GM21515 (cell line): ENCODE measurements at regions not wholly inside any gene's neighbourhood (a gene's known extent, or its start where the extent isn't known, plus 50 kb on each side); places are given as distances from the start of the nearest gene placed in this dataset.

Source experiments
- ATAC-seq: cut with Tn5 transposase; IDR thresholded peaks from one replicate; pipeline ENCODE4 v1.9.1; 2021; ENCODE audit not compliant: unreplicated experiment

DNA sequence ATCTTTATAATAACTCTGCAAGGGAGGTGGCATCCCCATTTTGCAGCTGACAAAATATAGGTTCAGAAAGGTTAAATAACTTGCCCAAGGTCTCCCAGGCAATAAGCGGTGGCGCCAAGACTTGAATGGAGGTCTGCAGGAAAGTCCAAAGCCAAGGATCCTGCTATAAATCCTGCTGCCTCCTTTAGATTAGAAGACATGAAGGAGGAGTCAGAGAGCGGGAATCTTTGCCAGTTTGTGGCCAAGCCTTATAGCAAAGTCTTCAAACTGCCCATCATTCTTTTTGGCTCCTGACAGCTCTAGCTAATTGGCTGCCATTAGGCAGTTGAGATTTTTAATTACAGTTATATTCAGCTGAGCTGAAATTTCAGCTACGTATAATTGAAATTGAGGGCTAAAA is 114.3 kb downstream of the C1D start:
- no peak for ATAC-seq

DNA sequence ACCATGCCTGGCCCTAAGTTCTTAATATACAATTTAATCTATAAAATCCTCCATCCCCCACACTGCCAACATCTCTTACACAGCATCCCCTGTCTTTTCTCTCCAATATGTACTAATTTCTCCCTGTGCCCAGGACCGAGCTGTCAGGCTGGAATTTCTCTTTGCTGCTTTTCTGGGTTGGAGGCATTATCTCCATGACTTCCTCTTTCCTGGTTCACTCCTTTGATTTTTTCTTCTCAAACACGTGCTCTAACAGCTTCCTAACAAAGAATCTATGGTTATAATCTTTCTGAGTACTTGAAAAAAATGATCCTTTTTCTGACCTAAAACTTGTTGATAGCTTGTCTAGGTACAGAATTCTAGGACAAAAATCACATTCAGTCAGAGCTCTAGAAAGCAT is 112.8 kb downstream of the C1D start:
- no peak for ATAC-seq

DNA sequence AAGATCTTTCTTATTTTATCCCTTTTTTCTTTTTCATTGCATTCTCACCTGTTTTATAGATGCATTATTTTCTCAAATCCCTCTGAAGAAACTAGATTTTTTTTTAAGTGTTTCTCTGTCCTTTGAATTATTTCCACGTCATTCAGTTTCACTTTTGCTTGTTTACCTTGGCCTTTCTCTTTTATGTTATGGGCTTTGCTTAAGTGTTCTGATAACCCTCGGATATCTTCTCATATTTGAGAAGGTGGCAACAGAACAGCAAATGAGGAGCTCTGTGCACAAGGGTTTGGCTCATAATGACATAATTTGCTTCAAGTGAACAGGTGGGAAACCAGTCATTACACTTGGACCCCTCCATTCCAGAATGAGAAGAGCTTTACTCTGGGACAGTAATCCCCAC is 111.9 kb downstream of the C1D start:
- no peak for ATAC-seq

DNA sequence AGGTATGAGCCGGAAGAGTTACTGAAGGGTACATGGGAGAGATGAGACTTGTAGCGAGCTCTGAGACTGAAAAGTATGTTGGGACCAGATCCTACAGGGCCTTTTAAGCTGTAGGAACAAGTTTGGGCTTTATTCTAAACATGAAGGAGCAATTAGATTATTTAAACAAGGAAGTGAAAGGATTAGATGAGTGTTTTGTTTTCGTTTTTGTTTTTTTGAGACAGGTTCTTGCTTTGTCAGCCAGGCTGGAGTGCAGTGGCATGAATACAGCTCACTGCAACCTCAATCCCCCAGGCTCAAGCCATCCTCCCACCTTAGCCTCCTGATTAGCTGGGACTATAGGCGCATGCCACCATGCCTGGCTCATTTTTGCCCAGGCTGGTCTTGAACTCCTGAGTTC is 110.7 kb downstream of the C1D start:
- ATAC-seq: peak; percentile 78

DNA sequence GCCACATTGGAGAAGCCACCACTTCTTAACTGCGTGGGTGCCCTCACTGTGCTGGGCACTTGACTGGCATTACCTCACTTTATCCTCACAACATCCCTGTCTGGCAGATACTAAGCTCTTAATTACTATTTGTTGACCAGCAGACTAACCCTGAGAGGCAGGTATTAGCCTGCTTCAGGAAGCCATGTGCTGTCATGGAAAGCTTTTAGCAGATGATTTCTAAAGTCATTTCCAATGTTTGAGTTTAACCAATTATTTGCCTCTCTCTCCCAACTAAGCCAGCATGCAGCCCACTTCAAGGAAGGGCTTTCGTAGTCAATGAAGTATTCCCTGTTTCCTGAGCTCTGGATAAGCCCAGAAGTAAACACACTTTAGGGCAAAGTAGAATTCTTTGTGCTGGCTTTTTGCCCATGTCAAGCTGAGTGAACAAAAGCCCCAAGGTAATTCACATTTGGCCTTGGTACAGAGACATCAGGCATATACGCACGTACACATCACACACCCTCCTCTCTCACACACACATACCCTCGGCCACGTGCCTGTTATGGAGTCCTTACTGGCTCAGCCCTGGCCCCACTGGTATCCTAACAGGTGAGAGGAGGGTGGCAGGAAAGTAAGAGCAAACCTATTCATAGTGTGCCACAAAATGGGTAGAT is 108.6 kb downstream of the C1D start:
- no peak for ATAC-seq

DNA sequence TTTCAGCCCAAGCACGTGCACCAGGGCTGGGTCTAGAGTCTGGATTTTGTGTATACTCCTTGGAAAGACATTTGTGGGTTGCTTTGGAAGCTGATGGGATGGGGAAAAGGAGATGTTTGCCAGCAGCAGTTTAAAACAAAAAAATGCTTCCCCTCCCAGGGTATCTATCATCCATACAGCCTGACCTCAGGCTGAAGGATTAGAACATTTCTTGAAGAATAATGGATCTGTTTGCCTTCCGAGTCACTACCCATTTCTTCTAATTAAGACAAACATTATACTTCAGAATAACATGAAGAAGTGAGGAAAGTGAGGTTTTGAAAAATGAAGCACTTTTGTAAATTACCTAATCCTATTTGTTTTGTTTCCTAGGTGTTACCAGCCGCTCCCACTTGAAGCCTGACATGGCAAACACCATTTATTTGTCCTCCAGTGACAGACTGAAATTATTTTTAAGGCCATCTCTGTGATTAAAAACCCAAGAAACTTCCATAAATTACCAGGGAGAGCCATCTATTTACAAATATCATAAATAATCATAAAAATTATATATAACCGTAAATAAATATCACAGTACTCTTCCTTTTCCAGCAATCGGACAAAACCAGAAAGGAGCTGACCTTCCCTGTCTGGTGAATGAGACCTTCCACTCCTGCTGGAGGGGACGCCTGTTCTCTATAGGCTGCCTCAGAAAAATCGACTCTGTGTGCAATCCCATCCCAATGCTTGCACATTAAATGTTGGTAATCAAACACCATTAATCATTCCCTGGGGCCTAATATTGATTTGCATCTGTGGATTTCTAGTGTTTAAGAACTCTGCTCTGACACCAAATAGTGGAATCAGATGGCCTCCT is 106.8 kb downstream of the C1D start:
- ATAC-seq: no peak

DNA sequence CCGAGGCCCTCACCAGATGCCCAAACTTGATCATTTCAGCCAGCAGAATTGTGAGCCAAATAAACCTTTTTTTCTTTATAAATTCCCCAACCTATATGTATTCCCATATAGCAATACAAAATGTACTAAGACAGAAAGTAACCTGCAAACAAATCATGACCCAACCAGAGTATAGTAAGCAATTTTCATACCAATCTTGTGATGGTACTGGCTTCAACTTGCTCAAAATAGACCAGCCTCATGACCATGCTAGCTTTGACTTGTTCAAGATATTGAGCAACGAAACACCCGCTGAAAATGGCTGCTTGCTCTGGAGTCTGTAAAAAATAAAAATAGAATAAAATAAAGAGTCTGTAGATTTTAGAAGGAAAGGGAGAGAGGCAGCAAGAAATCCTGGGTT is 97.6 kb downstream of the C1D start:
- ATAC-seq: no peak

DNA sequence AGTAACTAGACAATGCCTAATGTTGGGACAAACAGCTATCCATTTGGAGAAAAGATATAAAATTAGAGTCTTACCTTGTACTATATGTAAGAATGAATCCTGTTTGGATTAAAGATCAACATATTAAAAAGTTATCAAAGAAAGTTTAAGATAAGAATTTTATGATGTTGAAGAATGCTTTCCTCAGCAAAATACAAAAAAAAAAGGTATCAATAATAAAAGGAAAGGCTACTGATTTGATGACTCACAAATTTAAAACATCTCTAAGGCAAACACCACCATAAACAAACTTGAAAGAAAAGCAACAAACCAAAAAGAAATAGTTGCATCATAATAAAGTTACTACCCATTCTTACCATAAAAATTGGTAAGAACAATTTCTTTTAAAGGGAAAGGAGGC is 92.7 kb downstream of the C1D start:
- ATAC-seq: no peak

DNA sequence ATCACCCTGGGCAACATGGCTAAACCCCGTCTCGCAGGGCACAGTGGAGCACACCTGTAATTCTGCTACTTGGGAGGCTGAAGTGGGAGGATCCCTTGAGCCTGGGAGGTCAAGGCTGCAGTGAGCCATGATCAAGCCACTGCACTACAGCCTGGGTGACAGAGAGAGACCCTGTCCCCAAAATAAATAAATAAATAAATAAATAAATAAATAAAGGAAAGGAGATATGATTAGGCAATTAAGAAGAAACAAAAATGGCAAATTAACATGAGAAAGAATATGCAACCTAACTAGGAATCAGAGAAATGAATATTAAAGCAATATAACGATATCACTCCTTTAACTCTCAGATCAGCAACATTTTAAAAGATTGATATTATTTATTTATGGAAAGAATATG is 92.3 kb downstream of the C1D start:
- ATAC-seq: no peak

DNA sequence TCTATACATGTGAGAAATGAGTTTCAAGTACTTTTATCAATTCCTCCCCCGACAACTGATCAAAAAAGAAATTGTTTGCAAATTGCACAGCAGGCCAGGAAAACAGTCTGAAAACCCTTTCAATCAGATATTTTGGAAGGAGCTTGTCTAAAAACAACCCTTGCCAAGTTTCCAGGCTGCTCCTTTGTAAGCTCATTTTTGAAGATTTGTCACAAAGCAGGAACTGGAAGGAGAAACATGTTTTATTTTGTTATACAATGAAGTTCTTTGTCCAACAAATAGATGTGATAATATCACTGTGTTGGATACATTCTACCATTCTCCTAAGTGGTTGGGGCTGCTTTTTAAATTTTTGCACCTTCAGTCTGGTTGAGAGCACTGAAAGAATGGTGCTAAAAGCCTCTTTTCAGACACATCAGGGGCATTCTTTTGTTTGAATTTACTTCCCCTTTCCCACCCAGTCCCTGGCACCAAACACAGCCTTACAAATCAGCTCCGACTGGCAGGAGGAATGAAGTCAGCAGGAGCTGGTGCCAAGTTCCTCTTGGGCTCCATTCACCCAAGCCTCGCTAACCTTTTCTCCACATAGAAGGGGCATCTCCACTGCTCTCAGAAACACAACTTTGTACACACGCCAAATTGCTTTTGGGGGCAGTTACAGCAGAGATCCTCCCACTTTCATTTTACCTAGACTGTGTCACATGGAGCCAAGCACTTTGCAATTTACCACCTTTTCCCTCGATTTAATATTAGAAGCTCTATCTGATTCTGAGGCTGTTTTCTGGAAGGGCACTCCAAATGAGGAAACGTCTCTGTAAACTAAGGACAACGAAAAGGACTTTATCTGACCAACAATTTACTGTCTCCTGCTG is 88.0 kb downstream of the C1D start:
- ATAC-seq: no peak

DNA sequence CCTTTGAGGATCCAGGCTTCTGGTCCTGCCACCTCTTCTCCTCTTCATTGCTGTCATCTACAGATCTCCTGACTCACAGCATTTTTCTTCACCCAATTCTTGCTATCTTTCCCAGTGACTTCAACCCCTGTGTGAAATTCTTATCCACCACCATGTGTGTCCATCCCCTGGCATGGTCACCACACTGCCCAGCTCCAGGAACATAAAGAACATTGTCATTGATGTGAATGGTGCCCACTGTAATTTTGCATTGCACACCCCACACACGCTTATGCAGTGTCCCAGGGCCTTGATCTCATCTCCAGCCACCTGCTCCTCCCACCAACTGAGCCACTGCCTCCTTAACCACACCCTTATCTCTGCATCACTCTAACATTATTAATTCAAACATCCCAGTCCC is 85.3 kb downstream of the C1D start:
- ATAC-seq: no peak

DNA sequence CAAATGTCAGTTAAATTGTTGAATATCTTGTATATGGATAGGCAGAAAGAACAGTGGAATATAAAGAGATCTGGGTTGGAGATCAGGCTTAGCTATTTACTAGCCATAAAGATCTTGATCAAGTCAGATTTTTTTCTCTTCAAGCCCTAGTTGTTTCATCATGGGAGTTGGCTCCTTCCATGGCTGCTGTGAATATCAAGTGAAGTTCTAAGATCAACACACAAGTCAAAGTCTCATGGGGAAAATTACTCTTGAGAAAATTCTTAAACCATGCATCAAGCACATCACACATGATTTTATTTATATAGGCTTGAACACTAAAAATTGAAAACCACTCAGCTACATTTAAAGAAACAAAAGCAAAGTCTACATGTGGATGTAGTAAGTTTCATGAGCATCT is 79.8 kb downstream of the C1D start:
- no peak for ATAC-seq

DNA sequence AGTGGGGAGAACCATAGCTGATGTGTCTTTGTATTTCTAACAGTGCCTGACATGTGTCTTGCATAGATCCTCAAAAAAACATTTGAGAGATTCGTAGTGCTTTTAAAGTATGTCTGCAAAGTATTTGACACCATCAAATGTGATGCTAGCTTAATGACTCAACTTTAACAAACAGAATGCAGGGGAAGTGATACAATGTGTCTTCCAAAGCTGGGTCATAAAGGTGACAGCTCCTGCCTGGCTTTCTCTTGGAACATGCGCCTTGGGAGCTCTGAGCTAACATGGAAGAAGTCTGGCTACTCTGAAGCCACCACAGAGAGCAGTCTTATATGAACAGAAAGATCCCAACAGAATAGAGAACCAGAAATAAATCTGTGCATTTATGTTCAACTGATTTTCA is 78.2 kb downstream of the C1D start:
- no peak for ATAC-seq

DNA sequence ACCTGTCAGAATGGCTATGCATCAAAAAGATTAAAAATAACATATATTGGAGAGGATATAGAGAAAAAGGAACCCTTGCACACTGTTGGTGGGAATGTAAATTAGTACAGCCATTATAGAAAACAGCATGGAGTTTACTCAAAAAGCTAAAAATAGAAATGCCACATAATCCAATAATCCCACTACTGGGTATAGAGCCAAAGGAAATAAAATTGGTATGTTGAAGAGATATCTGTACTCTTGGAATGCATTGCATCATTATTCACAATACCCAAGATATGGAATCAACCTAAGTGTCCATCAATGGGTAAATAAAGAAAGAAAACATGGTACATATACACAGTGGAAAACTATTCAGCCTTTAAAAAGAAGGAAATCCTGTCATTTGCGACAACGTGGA is 77.2 kb downstream of the C1D start:
- no peak for ATAC-seq

DNA sequence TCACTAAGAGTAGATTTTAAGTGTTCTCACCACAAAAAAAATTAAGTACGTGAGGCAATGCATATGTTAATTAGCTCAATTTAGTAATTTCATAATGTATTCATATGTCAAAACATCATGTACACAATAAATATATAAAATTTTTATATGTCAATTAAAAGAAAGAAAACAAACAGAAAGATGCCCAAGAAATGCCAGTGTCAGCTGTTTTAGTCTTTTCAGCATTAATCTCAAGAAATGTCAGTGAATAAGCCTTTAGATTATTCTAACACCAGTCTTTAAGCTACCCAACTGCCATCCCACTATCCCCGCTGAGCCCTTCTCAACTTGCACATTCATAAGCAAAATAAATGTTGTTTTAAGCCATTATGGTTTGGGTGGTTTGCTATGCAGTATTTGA is 76.5 kb downstream of the C1D start:
- ATAC-seq: no peak
